HG02623 (cell line): ENCODE measurements at regions not wholly inside any gene's neighbourhood (a gene's known extent, or its start where the extent isn't known, plus 50 kb on each side); places are given as distances from the start of the nearest gene placed in this dataset.

Source experiments
- ATAC-seq: cut with Tn5 transposase; IDR thresholded peaks from one replicate; pipeline ENCODE4 v1.9.1; 2021; ENCODE audit warnings: moderate library complexity; ENCODE audit not compliant: unreplicated experiment

DNA sequence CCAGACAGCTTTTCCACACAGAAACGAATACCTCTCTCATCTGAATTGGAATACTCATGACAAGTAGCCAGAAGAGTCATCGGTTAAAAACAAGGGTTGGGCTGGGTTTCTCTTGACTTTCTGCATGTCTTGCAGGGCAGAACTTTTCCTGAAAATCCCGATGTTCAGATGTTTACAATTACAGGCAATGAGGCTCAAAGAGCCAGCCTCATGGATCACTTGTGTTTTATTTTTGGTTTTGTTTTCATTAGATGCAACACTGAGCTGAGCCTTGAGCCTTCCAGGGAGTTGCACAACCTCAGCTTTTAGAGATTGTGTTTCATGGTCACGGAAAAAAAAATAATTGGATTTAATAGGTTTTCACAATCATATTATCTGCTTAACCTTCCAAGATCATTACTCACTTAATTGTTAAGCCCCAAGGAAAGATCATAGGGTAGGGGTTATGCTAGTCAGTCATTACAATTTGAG, 288.1 kb upstream of the PRDM1 start:
- no peak for ATAC-seq

DNA sequence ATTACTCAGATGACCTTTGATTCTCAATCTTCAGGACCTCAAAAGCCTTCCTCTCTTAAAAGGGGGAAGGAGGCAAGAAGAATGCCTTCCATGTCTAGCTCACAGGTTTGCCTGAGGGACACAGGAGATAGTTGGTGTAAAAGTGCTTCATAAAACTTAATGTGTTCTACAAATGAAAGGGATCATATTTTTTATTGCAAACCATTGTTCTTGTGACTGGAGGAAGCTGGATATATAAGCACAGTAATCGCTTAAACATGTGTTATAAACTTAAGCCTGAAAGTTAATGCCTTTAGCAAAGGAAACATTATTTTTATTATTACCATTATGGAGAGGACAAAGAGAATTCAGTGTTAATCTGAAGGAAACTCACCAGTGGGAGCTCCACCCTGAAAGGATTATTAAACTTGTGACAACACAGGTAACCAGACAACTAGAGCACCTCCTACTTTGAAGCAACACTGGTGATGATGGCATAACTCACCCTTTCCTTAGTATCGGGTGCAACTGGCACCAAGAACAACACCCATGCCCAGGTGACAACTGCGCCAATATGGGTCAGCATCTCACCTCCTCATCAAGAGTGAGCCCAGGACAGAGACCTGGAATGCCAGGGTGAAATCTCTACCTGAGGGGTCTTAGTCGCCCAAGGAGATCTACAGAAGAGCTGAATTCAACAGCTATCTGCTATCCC, 288.7 kb upstream of the PRDM1 start:
- no peak for ATAC-seq

DNA sequence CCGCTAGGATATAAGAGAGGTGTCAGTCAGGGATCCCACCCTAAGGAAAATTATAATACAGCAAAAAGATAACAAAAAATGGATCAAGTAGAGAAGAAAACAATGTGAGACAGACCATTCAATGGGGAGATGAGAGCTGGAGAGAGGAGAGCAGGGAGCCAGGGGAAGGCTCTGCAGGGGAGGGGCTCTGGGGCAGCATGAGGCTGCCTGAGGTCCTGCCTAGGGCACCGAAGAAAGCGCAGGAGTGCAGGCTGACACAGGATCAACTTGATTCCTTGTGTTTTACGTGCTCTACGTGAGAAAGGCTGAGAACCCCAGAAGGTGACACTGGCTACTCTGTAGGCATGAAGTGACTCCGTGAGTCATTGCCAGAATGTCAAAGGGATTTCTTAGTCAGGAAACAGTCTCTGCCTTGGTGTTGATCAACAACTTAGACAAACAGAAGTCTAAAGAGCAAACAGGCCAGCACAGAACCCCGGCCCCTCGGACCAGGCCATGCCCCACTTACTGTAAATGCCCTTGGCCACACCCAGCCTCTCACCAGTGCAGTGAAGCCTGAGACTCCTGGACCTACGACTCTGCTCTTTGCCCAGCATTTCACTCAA, 290.1 kb upstream of the PRDM1 start:
- ATAC-seq = no peak

DNA sequence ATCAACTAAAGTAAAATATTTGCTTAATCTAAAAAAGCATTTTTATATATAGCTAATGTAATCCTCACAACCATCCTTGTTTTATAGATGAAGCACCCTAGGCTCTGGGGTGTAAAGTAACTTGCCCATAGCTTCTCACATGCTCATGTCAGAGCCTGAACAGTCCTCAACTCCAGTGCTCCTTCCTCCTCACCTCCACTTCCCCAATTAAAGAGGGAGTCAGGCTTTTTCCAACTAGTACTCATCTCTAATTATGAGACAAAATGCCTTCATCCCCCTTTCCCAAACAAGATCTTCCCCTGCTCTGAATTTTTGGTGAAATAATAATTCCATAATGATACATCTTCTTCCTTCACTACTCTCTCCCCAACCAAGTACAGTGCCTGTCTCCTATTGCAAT, 290.8 kb upstream of the PRDM1 start:
- no peak for ATAC-seq

DNA sequence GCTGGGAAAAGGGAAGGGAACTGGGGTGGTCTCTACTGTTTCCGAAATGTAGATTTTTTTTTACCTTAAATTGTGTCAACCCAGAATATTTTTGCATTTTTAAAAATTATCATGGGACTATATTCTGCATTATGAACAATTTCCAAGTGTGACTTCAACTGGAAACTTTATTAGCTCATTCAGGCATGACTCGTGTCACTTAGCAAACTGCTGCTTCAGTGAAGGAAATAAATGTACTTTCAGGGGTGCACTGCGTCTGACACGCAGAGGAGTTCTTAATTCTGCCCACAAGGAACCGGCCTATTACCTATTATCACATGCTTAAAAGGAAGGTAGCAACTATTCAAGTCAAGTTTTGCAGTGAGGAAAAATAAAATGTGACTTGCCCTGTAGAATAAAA, 291.3 kb upstream of the PRDM1 start:
- ATAC-seq = no peak

DNA sequence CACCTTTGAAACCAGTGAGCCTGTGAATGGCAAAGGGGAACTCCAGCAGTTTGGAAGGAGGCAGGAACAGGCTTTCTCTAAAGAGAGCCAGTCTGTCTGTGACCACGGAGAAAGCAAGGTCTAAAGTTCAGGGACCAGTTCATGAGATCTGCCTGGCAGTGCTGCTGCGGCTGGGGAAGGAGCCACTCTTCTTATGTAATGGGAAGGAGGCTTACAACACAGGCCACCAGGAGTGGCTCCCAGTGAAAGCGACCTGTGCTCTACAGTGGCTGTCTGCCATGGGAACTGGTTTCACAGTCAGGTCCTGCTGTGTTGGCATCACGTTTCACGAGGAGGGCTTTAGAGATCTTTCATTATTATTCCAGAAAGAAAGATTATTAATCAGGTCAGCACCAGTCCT, 291.9 kb upstream of the PRDM1 start:
- ATAC-seq = no peak

DNA sequence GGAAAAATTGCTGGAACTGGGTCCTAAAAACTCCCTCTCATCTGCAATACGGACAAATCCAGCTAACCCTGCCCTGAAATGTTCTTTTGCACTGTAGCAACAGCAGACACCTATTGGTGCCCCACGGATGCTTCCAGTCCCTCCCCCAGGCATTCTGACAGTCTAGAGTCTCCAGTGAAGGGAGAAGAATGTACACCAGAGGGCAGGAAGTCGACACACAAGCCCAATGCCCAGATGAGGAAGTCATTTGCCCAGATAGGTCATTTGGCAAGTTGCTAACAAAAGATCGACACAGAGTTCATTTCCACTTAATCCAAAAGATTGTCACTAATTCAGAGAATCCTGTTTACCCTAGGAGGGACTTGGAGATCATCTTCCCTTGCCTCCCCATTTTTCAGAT, 293.0 kb upstream of the PRDM1 start:
- no peak for ATAC-seq

DNA sequence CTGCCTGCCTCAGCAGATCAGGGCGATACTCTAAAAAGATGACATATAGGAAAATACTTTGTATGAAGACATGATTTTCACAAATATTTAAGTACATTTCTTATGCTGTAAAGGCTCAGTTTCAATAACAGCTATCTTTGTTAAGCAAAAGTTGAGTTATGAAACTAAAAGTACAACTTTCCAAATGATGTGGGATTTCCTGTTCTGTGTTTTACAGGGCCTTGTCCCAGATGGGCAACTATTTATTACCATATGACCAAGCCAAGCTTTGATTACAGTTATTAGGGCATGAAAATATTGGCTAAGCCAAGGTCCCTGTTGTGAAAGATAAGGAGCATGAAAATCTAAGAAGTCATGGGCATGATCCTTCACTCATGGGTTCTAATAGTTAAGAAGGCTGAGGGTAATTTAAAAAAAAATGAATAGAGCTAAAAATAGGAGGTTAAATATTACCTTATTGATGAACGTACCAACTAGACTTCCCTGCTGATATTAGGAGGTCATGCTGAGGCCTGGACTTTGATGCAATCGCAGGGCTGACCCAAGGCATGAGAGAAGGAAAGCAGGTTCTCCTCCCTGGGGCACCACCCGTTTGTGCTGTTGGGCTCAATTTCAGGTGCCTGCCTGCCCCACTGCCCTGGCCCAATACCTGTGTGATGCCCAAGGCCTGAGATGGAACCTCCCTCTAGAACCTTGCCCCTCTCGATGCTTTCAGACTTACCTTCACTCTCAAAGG, 294.4 kb upstream of the PRDM1 start:
- ATAC-seq = peak; percentile 51

DNA sequence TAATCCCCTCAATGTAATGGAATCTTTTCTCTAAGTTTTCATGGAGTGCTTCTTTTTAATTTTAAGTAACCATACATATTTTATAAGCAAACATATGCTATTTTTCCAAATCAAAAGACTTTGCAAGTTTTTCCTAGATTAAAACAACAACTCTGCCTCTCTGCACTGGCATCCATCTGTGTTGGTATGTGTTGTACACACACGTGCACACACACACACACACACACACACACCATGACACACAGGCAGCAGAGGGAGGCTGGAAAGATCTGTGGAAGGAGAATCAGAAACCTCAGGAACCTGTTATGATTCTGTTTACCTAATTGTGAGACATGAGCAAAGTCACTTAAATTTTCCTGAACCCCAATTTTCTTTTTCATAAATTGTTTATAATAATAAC, 295.0 kb upstream of the PRDM1 start:
- peak; percentile 11 for ATAC-seq

DNA sequence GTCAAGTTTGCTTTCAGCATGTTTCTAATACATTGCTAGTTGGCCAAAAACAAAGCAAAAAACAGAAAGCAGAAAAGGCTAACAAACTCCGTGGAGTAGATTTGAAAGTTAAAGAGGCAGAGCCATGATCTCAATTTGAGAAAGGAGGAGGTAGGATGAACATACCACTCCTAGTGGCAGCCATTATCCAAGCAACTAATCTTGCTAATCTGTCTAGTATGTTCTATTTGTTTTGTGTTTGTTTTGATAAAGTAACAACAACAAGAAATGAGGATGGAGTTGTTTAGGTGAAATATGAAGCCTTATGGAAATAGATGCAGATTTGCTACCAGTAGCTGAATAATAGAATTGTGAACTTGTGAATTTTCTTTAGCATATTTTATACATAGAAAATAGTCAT, 295.5 kb upstream of the PRDM1 start:
- ATAC-seq = no peak

DNA sequence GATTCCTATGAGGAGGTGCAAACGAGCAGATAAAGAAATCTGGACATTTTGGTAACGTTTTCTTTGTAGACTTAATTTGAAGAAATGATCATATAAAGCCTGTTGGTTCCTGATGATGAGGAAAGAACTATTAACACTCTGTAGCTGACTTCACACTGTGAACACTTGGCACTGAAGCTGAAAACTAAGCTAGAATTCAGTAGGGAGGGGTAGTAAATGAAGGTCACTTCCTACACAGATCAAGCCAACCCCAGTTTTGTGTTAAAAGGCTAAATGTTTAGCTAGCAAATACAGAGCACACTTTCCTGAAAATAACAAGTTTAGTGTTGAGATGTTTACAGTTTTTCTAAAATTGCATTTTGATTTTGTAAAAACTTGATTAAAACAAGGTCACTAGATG, 296.2 kb upstream of the PRDM1 start:
- ATAC-seq = no peak

DNA sequence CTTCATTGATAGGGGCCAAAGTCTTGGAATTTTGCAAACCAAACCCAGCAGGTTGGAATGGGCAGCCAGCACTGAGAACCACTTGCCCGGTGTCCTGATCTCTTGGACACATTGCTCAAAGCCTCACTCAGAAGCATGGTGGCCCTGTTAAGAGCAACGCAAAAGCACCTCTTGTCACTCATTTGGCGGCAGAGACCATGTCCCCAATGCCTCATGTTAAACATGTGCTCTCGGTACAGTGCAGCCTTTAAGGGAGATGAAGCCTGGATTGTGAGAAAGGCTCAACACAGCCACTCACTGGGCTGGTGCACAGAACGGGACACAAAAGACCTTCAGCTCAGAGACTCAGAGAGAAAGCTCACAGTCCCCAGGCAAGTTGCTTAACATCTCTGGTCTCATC, 298.4 kb upstream of the PRDM1 start:
- ATAC-seq = no peak

DNA sequence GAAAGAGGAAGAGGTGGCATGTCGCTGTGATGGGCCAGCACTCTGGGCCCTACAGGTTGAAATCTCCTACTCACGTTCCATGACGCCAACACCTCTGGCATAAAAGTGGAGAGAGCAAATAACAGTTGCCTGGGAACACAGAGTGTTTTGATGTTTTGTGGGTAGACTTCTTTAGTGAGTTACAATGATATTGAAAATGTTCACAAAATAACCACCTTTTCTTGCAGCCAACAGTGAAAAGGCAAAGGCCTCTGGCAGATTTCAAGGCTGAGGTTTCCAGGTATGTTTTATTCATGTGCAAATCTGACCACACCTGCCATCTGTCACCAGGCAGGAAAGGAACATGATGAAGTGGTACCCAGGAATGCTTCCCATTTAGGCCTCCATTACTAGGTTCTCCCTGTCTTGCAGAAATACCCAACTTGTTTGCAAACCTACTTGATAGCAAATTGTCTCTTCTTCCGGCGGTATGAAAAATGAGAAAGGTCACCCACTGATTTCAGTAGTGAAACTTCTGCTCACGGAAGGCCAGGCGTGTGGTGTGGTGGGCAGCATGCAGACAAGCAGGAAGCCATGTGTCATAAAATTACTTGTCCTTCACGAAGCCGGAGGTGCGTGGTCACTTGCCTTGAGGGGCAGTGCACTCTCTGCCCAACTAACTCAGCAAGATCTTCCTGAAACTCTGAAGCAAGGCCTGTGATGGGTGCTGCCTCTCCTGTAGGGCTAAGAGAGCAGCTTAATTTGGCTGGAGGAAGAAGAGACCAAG, 299.1 kb upstream of the PRDM1 start:
- ATAC-seq = peak; percentile 44

DNA sequence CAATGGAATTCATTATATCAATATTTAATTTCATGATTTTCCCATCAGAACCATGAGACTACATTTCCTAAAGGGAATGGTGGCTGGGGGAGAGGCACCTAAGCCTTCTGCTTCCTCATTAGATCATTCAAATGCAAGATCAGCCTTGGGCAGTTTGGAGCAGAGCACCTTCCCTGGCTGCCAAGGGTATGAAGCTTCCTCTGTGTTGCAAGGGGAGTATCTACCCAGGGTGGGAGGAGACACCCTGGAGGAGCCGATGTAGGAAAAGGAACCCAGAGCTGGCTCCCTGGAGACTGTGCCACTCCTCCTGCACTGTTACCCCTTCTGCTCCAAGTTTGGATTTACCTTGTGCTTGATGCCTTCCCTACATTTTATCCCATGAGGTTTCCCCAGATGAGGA, 299.7 kb upstream of the PRDM1 start:
- ATAC-seq = no peak

DNA sequence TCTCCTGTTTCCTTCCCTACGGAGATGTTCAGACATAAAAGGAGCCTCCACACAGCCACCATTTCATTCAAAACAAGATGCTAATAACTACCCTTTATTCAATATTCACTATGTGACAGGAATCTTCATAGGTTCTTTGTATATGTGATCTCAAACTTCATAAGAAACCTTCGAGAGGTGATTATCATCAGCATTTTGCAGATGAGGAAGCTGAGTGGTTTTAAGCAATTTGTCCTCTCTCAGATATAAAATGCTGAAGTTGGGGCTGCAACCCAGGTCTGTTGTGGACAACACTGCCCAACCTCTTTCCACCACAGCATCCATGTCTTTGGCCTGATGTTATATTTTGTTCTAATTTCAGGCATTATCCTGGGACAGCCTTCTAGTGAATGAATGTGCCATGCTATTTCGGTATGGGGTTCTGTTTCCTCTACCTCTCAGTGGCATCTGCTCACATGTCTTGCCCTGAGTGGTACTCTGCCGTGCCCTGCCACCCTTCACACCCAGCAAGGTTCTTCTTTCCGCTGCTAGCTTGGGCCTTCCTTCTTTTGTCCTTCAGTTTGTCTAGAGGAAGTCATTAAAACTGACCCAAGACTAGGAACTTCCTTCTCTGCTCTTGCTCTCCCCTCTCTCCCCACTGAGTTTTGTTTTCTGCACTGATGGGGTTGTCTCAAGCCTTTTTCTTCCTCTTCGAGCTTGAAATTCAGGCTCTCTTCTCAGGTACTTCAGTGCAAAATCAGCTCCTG, 300.9 kb upstream of the PRDM1 start:
- no peak for ATAC-seq

DNA sequence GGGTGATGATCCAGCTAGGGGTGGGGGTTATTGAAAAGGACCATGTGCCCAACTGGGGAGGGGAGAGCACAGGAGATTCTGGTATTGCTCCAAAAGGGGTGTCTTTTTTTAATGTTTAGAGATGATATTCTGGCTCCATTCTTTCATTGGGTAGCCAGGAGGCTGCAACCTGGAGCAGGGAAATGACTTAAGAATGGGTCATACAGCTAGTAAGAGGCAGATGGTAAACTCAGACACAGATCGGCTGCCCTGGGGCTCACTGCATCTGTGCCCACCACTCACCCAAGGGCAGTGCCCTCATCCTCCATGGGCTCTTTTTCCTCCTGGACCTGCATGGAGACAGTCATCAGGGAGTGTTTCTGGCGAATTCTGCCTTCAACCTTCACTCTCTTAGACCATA, 302.0 kb upstream of the PRDM1 start:
- no peak for ATAC-seq

DNA sequence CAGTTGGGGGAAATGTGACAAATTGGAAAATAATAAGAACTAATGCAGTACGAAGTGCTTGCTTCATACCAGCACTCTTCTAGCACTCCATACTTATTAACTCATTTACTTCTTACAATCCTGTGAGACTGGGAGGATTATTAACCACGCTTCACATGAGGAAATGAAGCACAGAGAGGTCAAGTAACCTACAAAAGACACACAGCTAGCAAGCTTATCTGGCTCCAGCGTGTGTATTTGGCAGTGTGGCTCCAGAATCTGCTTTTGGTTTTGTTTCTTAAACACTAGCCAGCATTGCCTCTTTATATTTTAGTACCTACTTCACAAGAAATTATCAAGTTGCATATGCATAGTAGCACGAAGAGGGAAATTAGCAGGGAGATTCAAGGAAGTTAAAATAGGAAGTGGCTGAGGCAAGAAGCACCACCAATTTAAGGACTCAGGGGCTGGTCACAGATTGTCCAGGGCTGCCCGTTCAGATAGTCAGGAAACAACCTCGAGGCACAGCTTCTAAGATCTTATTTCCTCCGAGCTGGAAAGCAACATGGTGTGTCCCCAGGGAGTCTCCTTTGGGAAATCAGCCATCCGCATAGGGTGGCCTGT, 302.7 kb upstream of the PRDM1 start:
- ATAC-seq = no peak

DNA sequence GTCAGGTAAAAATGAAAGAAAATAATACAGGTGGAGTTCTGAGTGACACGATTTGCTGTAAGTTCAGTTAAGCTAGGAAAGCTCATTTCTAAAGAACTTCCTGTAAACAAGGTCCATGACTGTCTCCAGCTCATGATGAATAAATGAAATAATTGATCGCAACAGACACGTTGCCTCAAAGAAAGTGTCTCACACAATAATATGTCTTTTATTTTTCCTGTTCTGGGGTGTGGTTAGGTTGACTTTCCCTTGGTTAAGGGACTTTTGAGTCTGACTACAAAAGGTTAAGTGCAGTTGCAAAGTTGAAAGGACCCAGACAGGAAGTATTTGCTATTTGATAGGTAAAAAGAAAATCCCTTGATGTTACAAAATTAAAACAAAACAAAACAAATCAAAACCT, 304.2 kb upstream of the PRDM1 start:
- no peak for ATAC-seq

DNA sequence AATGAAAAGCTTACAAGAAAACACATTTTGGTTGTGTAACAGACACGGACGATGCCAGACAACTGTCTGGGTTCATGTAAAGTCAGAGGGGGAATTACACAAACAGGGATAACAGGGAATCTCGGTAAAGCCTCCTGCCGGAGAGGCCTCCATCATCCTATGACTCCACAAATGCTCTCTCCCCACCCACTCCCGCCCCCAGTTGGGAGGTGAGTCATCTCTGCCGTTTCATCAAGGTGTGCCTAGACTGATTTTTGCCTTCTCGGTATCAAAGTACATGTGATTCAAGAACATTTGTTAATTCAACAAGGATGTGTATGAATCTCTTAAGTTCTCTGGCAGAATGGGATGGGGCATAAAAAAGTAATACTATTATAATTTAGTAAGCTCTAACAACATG, 304.9 kb upstream of the PRDM1 start:
- ATAC-seq = no peak

DNA sequence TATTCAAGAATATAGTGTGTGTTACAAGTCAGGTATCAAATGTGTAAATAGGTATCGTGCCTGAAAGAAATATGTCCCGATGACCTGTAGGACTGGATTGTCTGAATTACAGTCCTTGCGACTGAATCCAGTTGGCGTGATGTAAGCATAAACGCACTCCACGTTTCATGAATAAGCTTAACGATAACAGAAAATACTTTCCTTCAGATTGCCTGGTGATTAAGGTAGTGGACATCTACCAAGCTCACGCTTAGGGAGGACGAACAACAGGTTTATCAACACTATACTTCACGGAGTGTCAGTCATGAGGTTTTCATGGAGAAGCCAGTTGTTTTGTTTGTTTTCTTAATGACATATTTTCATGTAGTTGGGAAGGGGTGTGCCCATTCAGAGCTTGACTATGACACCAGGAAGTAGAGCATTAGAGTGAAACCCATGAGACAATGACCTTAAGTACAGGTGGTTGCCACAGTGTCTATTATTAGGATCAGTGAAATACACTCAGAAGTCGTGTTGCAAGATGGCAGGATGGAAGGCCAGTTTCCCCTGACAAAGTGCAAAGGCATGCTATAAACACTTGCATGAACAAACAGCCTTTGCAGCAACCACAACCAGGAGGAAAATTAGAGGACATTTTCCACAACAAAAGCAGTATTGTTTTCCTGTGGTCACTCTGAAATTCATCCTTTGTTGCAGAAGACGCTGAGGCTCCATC, 305.8 kb upstream of the PRDM1 start:
- ATAC-seq = no peak
